ELR (cell line): ENCODE measurements at regions not wholly inside any gene's neighbourhood (a gene's known extent, or its start where the extent isn't known, plus 50 kb on each side); places are given as distances from the start of the nearest gene placed in this dataset.

Source experiments
- DNase-seq: peaks from one replicate; pipeline ENCODE4 v3.0.0-alpha.2; 2015; ENCODE audit warnings: low read depth

- DNase-seq, result no peak
Measured at GRCh38 chr13:40115426-40115825, 460.0 kb downstream of the COG6 start.

GRCh38 chr13:40116008-40116407 is 460.5 kb downstream of the COG6 start:
- peak; percentile 84 for DNase-seq

GRCh38 chr13:40118337-40118736 is 462.9 kb downstream of the COG6 start:
- DNase-seq, result no peak

- no peak for DNase-seq
Measured at GRCh38 chr13:40119852-40120251, 464.4 kb downstream of the COG6 start.

GRCh38 chr13:40120288-40120687 is 464.8 kb downstream of the COG6 start:
- no peak for DNase-seq

- no peak for DNase-seq
Measured at GRCh38 chr13:40120781-40121180, 465.3 kb downstream of the COG6 start.

- no peak for DNase-seq
Measured at GRCh38 chr13:40121722-40122121, 466.3 kb downstream of the COG6 start.

GRCh38 chr13:40123962-40124632 is 468.6 kb downstream of the COG6 start:
- DNase-seq, result no peak

- DNase-seq, result no peak
Measured at GRCh38 chr13:40124633-40125015, 469.2 kb downstream of the COG6 start.

GRCh38 chr13:40125336-40125735 is 469.9 kb downstream of the COG6 start:
- DNase-seq, result no peak

GRCh38 chr13:40126306-40127085 is 471.0 kb downstream of the COG6 start:
- DNase-seq, result no peak

GRCh38 chr13:40127476-40127875 is 472.0 kb downstream of the COG6 start:
- no peak for DNase-seq

- DNase-seq, result no peak
Measured at GRCh38 chr13:40127925-40128324, 472.5 kb downstream of the COG6 start.

- DNase-seq, result no peak
Measured at GRCh38 chr13:40129467-40129866, 474.0 kb downstream of the COG6 start.

GRCh38 chr13:40130871-40131636 is 475.6 kb downstream of the COG6 start:
- DNase-seq, result peak; percentile 62

- no peak for DNase-seq
Measured at GRCh38 chr13:40132249-40132648, 476.8 kb downstream of the COG6 start.

GRCh38 chr13:40136896-40137295 is 481.4 kb downstream of the COG6 start:
- DNase-seq, result no peak

GRCh38 chr13:40137400-40137799 is 481.9 kb downstream of the COG6 start:
- no peak for DNase-seq

GRCh38 chr13:40139896-40140520 is 484.5 kb downstream of the COG6 start:
- DNase-seq, result no peak

GRCh38 chr13:40141859-40142555 is 486.5 kb downstream of the COG6 start:
- no peak for DNase-seq

GRCh38 chr13:40143106-40143505 is 487.6 kb downstream of the COG6 start:
- no peak for DNase-seq

- DNase-seq, result no peak
Measured at GRCh38 chr13:40143559-40143958, 488.1 kb downstream of the COG6 start.
